NCI-H2171 treated with DMSO at 0.1 percent for 48 hours (cell line): ENCODE measurements at regions not wholly inside any gene's neighbourhood (a gene's known extent, or its start where the extent isn't known, plus 50 kb on each side); places are given as distances from the start of the nearest gene placed in this dataset.

Experiments
- DNase-seq: peaks from one replicate; lab custom pipeline; 2025; lab: John Stamatoyannopoulos, UW

GRCh38 chr2:117536139-117536538 lies 278.4 kb upstream of the DDX18 start:
- DNase-seq, result no peak

- no peak for DNase-seq
Observed at GRCh38 chr2:117537032-117537431, 277.5 kb upstream of the DDX18 start.

- no peak for DNase-seq
Observed at GRCh38 chr2:117551858-117552257, 262.6 kb upstream of the DDX18 start.

- DNase-seq, result no peak
Observed at GRCh38 chr2:117553448-117553847, 261.0 kb upstream of the DDX18 start.

- no peak for DNase-seq
Observed at GRCh38 chr2:117555965-117556364, 258.5 kb upstream of the DDX18 start.

- DNase-seq, result no peak
Observed at GRCh38 chr2:117557626-117558025, 256.9 kb upstream of the DDX18 start.

GRCh38 chr2:117562654-117563053 lies 251.8 kb upstream of the DDX18 start:
- DNase-seq, result no peak

GRCh38 chr2:117571590-117572349 lies 242.7 kb upstream of the DDX18 start:
- no peak for DNase-seq

GRCh38 chr2:117587310-117587709 lies 227.2 kb upstream of the DDX18 start:
- no peak for DNase-seq

GRCh38 chr2:117603060-117603459 lies 211.4 kb upstream of the DDX18 start:
- no peak for DNase-seq

GRCh38 chr2:117603567-117603966 lies 210.9 kb upstream of the DDX18 start:
- no peak for DNase-seq

- DNase-seq, result no peak
Observed at GRCh38 chr2:117607202-117607601, 207.3 kb upstream of the DDX18 start.

- no peak for DNase-seq
Observed at GRCh38 chr2:117613101-117613500, 201.4 kb upstream of the DDX18 start.

- no peak for DNase-seq
Observed at GRCh38 chr2:117614296-117614695, 200.2 kb upstream of the DDX18 start.

GRCh38 chr2:117614823-117615534 lies 199.5 kb upstream of the DDX18 start:
- DNase-seq, result no peak

GRCh38 chr2:117618607-117619006 lies 195.9 kb upstream of the DDX18 start:
- no peak for DNase-seq

- no peak for DNase-seq
Observed at GRCh38 chr2:117621326-117621725, 193.2 kb upstream of the DDX18 start.

GRCh38 chr2:117623175-117623574 lies 191.3 kb upstream of the DDX18 start:
- peak; percentile 21 for DNase-seq

- no peak for DNase-seq
Observed at GRCh38 chr2:117631152-117631945, 183.1 kb upstream of the DDX18 start.

- DNase-seq, result no peak
Observed at GRCh38 chr2:117635481-117635880, 179.0 kb upstream of the DDX18 start.

GRCh38 chr2:117639401-117639800 lies 175.1 kb upstream of the DDX18 start:
- no peak for DNase-seq

- DNase-seq, result no peak
Observed at GRCh38 chr2:117644403-117644802, 170.1 kb upstream of the DDX18 start.

GRCh38 chr2:117645458-117645857 lies 169.0 kb upstream of the DDX18 start:
- DNase-seq, result no peak
